GM10266 (cell line): ENCODE measurements at regions not wholly inside any gene's neighbourhood (a gene's known extent, or its start where the extent isn't known, plus 50 kb on each side); places are given as distances from the start of the nearest gene placed in this dataset.
"Not testable (repeated sequence)": the region's sequence is repeated elsewhere in the genome, so short reads cannot be mapped to it uniquely, and the experiment has no call there.

Experiments used
- DNase-seq: peaks from one replicate; pipeline ENCODE4 v3.0.0; 2012; ENCODE audit errors: extremely low spot score
- CTCF ChIP-seq: IDR thresholded peaks from 2 replicates; pipeline ENCODE4 v1.5.1; 2012; ENCODE audit warnings: mild to moderate bottlenecking, low read depth; ENCODE audit not compliant: control insufficient read depth, insufficient read depth; ENCODE audit errors: missing control alignments

GRCh38 chr22:35154937-35155387 is 89.0 kb downstream of the ISX start:
- TF ChIP-seq CTCF: peak; percentile 82
- DNase-seq: peak; percentile 43

GRCh38 chr22:35155403-35156025 is 89.6 kb downstream of the ISX start:
- no peak for DNase-seq
- no peak for TF ChIP-seq CTCF

DNA sequence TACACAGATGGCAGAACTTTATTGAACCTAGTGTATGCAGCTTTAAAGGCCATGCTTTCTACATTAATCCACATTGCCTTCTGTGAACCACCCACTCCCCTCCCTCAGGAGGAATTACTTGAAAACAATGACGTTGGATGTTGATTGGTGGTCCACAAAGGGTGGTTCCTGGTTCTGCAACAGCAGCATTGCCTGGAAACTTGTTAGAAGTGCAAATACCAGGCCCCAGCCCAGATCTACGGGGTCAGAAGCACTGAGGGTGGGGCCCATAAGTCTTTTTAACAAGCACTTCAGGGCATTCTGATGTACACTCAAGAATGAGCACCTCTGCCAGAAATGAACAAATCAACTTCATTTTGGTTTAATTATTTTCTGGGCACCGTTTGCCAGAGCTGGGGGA is 91.0 kb downstream of the ISX start:
- no peak for TF ChIP-seq CTCF
- no peak for DNase-seq

- DNase-seq: no peak
- TF ChIP-seq CTCF: no peak
Observed at GRCh38 chr22:35158336-35158735, 92.4 kb downstream of the ISX start.

- no peak for TF ChIP-seq CTCF
- DNase-seq: no peak
Observed at GRCh38 chr22:35159343-35159742, 93.4 kb downstream of the ISX start.

DNA sequence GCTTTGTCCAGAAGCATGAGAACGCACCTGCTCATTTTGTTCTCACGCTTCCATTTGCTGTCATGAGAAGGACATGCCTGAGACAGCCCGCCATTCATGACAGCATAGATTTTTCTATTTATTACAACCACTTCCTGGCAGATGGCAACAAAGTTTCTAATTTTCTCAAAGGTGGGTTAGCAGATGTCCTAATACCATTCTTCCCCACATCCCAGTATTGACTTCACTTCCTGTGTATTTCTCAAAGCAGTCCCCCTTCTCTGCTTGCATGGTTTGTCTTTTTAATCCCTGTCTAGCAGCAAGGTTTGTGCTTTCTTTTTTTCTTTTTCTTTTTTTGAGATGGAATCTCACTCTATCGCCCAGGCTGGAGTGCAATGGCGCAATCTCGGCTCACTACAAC is 94.3 kb downstream of the ISX start:
- DNase-seq: no peak
- no peak for TF ChIP-seq CTCF

DNA sequence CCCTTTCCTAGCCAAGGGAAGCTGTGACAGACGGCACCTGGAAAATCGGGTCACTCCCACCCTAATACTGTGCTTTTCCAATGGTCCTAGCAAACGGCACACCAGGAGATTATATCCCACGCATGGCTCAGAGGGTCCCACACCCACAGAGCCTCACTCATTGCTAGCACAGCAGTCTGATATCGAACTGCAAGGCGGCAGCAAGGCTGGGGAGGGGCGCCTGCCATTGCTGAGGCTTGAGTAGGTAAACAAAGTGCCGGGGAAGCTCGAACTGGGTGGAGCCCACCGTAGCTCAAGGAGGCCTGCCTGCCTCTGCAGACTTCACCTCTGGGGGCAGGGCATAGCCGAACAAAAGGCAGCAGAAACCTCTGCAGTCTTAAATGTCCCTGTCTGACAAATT is 91.4 kb upstream of the HMGXB4 start:
- DNase-seq: not testable (repeated sequence)
